Thyroid gland (tissue), 4 donors: ENCODE measurements at regions not wholly inside any gene's neighbourhood (a gene's known extent, or its start where the extent isn't known, plus 50 kb on each side); places are given as distances from the start of the nearest gene placed in this dataset.

Source experiments
- POLR2A ChIP-seq, 2 donors: fragments of 450-650 bp; IDR thresholded peaks; one replicate each; pipeline ENCODE4 v1.6.1; 2017; ENCODE audit warnings: antibody characterized with exemption in 2 of 2, mild to moderate bottlenecking in 2 of 2, moderate library complexity in 1 of 2
- TF ChIP-seq, protein P1 (sequence below), 6 experiments: fragments of 200-600 bp in 3 of 6; fragments of 450-650 bp in 3 of 6; sonication (generic) in 3 of 6; IDR thresholded peaks; one replicate each; pipeline ENCODE4 v1.5.1; 2016 to 2019; ENCODE audit warnings: antibody characterized with exemption in 6 of 6, mild to moderate bottlenecking in 2 of 6, inconsistent platforms in 1 of 6, moderate library complexity in 1 of 6

DNA sequence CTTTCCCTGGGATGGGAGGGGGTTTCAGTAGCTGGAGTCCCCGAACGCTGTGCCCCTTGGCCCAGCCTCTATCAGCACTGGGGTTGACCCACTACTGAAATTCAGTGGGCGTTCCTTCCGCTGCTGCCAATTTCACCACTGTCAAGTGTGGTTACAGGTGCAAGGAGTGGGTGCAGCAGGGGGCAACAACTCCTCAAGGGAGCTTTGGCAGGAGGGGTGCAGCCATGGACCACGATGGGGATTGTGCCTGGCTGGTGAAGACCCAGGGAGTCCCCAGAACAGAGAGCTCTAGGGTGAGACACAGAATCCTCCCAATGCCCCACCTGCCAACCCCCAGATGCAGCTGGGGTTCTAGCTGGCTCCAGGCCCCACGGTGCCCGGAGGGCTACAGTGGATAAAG lies 123.5 kb upstream of the SDK2 start:
- TF ChIP-seq, protein P1, sequence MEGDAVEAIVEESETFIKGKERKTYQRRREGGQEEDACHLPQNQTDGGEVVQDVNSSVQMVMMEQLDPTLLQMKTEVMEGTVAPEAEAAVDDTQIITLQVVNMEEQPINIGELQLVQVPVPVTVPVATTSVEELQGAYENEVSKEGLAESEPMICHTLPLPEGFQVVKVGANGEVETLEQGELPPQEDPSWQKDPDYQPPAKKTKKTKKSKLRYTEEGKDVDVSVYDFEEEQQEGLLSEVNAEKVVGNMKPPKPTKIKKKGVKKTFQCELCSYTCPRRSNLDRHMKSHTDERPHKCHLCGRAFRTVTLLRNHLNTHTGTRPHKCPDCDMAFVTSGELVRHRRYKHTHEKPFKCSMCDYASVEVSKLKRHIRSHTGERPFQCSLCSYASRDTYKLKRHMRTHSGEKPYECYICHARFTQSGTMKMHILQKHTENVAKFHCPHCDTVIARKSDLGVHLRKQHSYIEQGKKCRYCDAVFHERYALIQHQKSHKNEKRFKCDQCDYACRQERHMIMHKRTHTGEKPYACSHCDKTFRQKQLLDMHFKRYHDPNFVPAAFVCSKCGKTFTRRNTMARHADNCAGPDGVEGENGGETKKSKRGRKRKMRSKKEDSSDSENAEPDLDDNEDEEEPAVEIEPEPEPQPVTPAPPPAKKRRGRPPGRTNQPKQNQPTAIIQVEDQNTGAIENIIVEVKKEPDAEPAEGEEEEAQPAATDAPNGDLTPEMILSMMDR (IDR thresholded peaks at IDR 0.05) = no peak
- no peak for TF ChIP-seq POLR2A (IDR thresholded peaks at IDR 0.05)
